ENCODE measurements at regions not wholly inside any gene's neighbourhood (a gene's known extent, or its start where the extent isn't known, plus 50 kb on each side); places are given as distances from the start of the nearest gene placed in this dataset.
"Not testable (repeated sequence)": the region's sequence is repeated elsewhere in the genome, so short reads cannot be mapped to it uniquely, and the experiment has no call there.

DNA sequence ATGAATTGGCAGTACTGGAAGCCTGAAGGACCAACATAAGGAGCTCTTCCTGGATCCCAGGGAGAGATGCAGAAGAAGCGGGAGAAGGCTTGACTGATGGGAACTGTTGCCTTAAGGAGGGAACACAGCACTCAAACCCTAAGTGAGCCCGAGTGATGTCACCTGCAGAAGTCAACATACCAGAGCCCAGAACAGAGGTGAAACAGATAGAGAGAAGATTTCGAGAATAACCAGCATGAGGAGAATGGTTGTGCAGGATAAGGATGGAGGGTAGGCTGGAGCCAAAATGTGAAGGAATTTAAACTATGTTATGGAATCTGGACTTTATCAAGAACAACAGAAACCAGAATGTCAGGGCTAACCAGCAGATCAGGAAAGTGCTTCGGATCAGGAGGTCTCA, 463.1 kb upstream of the DDX18 start:
- no peaks in the 10 kb centered on the region for H3K27me3 ChIP-seq (ENCODE audit: control insufficient read depth, insufficient read depth, low read length)
- CTCF ChIA-PET, result no interaction called here
- DNase-seq (ENCODE audit: low read depth), result no peak
- POLR2A ChIA-PET, result no interaction called here
- TF ChIP-seq, protein P1, sequence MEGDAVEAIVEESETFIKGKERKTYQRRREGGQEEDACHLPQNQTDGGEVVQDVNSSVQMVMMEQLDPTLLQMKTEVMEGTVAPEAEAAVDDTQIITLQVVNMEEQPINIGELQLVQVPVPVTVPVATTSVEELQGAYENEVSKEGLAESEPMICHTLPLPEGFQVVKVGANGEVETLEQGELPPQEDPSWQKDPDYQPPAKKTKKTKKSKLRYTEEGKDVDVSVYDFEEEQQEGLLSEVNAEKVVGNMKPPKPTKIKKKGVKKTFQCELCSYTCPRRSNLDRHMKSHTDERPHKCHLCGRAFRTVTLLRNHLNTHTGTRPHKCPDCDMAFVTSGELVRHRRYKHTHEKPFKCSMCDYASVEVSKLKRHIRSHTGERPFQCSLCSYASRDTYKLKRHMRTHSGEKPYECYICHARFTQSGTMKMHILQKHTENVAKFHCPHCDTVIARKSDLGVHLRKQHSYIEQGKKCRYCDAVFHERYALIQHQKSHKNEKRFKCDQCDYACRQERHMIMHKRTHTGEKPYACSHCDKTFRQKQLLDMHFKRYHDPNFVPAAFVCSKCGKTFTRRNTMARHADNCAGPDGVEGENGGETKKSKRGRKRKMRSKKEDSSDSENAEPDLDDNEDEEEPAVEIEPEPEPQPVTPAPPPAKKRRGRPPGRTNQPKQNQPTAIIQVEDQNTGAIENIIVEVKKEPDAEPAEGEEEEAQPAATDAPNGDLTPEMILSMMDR (IDR thresholded peaks at IDR 0.05; ENCODE audit: insufficient read depth, low read depth, low read length), result no peak
- no peak overlapping the region for H3K4me3 ChIP-seq (ENCODE audit: low read depth, low read length)
- H3K36me3 ChIP-seq (ENCODE audit: control insufficient read depth, insufficient read depth, low read length), result no peaks in the 10 kb centered on the region

DNA sequence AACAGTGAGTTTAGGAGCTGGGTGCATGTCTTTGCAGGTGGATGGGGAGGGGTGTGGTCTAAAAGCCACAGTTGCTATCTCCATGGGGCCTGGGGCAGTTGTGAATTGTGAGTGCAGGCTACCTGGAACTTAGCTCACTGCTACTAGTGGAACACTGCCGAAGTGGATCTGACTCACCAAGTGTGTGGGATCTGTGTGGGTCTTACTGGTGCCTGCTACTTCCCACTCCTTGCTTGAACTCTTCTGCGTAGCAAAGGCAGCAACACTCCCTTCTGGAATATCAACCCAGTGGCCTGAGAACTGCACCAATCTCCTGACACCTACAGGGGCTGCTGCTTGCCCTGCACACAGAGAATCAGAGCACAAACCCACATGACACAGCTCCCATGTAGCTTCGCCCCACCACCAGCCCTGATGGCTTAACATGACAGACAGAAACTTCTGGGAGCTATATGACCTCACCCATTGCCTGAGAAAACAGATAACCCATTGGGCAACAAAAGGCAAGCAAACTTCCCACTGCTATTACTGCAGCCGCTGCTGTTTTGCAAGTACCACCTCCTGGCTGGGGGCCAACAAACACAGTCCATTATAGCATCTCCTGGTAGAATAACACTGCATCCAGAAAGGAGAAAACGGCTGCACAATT, 455.1 kb upstream of the DDX18 start:
- POLR2A ChIA-PET, result no interaction called here
- CTCF ChIA-PET, result interaction anchor here (1.0 kb wide), 1 partner anchor 9 kb away, joined by 3 read pairs; no protein-coding TSS in a partner anchor

DNA sequence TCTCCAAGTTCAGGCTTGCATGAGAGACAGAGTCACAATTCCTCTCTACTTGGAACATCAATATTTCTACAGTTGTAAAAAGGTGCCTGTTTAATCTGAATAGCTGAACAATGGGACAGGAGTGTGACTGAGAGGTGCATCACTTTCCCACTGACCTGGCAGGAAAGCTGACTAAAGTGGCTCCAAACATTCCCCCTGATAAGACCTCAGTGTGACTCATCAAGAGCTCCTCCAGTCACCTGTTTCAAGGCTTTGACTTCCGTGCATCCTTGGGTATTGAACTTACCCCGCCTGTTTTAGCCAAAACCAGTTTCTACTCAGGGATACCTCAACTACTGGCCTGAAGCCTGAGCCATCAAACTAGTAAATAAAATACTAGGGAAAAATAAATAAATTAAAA, 453.9 kb upstream of the DDX18 start:
- TF ChIP-seq, protein P1 (IDR thresholded peaks at IDR 0.05; ENCODE audit: insufficient read depth, low read depth, low read length), result no peak
- H3K36me3 ChIP-seq (ENCODE audit: control insufficient read depth, insufficient read depth, low read length), result no peaks in the 10 kb centered on the region
- H3K27me3 ChIP-seq (ENCODE audit: control insufficient read depth, insufficient read depth, low read length), result no peaks in the 10 kb centered on the region
- no peak for DNase-seq (ENCODE audit: low read depth)
- POLR2A ChIA-PET, result no interaction called here
- CTCF ChIA-PET, result no interaction called here
- no peak overlapping the region for H3K4me3 ChIP-seq (ENCODE audit: low read depth, low read length)

More for the DNA sequence above, 455.1 kb upstream of the DDX18 start:
- no peak overlapping the region for H3K4me3 ChIP-seq (ENCODE audit: low read depth, low read length)
- no peaks in the 10 kb centered on the region for H3K27me3 ChIP-seq (ENCODE audit: control insufficient read depth, insufficient read depth, low read length)
- no peaks in the 10 kb centered on the region for H3K36me3 ChIP-seq (ENCODE audit: control insufficient read depth, insufficient read depth, low read length)
- no peak for DNase-seq (ENCODE audit: low read depth)
- TF ChIP-seq, protein P1 (IDR thresholded peaks at IDR 0.05; ENCODE audit: insufficient read depth, low read depth, low read length), result no peak

- POLR2A ChIA-PET, result no interaction called here
- CTCF ChIA-PET, result no interaction called here
- Histone ChIP-seq H3K27me3 (ENCODE audit: control insufficient read depth, insufficient read depth, low read length) (no peaks in the 10 kb centered on the region), H3K36me3 (ENCODE audit: control insufficient read depth, insufficient read depth, low read length) (no peaks in the 10 kb centered on the region), H3K4me3 (ENCODE audit: low read depth, low read length) (no peak overlapping the region)
- TF ChIP-seq, protein P1 (IDR thresholded peaks at IDR 0.05; ENCODE audit: insufficient read depth, low read depth, low read length), result no peak
- DNase-seq (ENCODE audit: low read depth), result no peak
These were observed 435.8 kb upstream of the DDX18 start for GRCh38 chr2:117378653-117379052.

- Histone ChIP-seq H3K36me3 (ENCODE audit: control insufficient read depth, insufficient read depth, low read length) (no peaks in the 10 kb centered on the region), H3K4me3 (ENCODE audit: low read depth, low read length) (no peak overlapping the region), H3K27me3 (ENCODE audit: control insufficient read depth, insufficient read depth, low read length) (no peaks in the 10 kb centered on the region)
- ChIA-PET POLR2A (no interaction called here), CTCF (no interaction called here)
- no peak for DNase-seq (ENCODE audit: low read depth)
- TF ChIP-seq, protein P1 (IDR thresholded peaks at IDR 0.05; ENCODE audit: insufficient read depth, low read depth, low read length), result no peak
These were observed 434.6 kb upstream of the DDX18 start for GRCh38 chr2:117379928-117380327.

DNA sequence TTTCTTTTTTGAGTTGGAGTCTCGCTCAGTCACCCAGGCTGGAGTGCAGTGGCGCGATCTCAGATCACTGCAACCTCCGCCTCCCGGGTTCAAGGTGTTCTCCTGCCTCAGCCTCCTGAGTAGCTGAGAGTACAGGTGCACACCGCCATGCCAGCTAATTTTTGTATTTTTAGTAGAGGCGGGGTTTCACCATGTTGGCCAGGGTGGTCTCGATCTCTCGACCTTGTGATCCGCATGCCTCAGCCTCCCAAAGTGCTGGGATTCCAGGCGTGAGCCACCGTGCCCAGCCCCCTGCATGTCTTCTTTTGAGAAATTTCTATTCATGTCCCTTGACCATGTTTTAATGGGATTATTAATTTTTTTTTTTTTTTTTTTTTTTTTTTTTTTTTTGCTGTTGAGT, 430.5 kb upstream of the DDX18 start:
- DNase-seq (ENCODE audit: low read depth); H3K36me3 ChIP-seq (ENCODE audit: control insufficient read depth, insufficient read depth, low read length); H3K4me3 ChIP-seq (ENCODE audit: low read depth, low read length); CTCF ChIA-PET; H3K27me3 ChIP-seq (ENCODE audit: control insufficient read depth, insufficient read depth, low read length); POLR2A ChIA-PET: not testable (repeated sequence)

All from BJ (cell line).